Prostate gland (tissue), 2 donors: ENCODE measurements at regions not wholly inside any gene's neighbourhood (a gene's known extent, or its start where the extent isn't known, plus 50 kb on each side); places are given as distances from the start of the nearest gene placed in this dataset.

Source experiments
- POLR2A ChIP-seq: fragments of 450-650 bp; IDR thresholded peaks from one replicate; pipeline ENCODE4 v1.6.1; 2016; ENCODE audit warnings: antibody characterized with exemption, mild to moderate bottlenecking
- TF ChIP-seq, protein P1 (sequence below), 4 experiments: fragments of 200-600 bp in 2 of 4; fragments of 450-650 bp in 2 of 4; sonication (generic) in 2 of 4; IDR thresholded peaks; 1 replicate in 3 of 4; 2 replicates in 1 of 4; pipeline ENCODE4 v1.5.1; 2016 to 2019; ENCODE audit warnings: antibody characterized with exemption in 4 of 4, mild to moderate bottlenecking in 2 of 4, moderate library complexity in 2 of 4

DNA sequence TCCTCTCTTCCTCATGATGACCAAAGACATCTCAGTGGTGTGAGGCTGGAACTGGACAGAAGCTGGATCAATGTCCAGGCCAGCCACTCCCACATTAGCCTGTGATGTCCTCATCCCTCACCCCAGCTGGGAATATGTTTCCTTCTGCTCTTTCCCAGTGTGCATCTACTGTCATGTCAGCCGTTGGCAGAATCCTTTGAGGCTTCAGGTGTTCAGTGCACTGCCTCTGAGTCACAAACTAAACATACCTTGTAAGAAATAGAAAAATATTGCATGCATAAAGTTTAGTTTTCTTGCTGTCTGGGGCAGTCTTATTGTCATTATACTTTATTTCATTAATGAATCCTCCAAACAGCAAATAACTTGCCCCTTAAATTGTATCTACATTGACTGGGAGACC lies 161.6 kb upstream of the RASGRP1 start:
- TF ChIP-seq POLR2A, result no peak
- TF ChIP-seq, protein P1, sequence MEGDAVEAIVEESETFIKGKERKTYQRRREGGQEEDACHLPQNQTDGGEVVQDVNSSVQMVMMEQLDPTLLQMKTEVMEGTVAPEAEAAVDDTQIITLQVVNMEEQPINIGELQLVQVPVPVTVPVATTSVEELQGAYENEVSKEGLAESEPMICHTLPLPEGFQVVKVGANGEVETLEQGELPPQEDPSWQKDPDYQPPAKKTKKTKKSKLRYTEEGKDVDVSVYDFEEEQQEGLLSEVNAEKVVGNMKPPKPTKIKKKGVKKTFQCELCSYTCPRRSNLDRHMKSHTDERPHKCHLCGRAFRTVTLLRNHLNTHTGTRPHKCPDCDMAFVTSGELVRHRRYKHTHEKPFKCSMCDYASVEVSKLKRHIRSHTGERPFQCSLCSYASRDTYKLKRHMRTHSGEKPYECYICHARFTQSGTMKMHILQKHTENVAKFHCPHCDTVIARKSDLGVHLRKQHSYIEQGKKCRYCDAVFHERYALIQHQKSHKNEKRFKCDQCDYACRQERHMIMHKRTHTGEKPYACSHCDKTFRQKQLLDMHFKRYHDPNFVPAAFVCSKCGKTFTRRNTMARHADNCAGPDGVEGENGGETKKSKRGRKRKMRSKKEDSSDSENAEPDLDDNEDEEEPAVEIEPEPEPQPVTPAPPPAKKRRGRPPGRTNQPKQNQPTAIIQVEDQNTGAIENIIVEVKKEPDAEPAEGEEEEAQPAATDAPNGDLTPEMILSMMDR (IDR thresholded peaks at IDR 0.05), result no peak
